GM21529 (cell line): ENCODE measurements at regions not wholly inside any gene's neighbourhood (a gene's known extent, or its start where the extent isn't known, plus 50 kb on each side); places are given as distances from the start of the nearest gene placed in this dataset.

ENCODE experiments used
- ATAC-seq: cut with Tn5 transposase; IDR thresholded peaks from one replicate; pipeline ENCODE4 v1.9.1; 2021; ENCODE audit not compliant: unreplicated experiment

DNA sequence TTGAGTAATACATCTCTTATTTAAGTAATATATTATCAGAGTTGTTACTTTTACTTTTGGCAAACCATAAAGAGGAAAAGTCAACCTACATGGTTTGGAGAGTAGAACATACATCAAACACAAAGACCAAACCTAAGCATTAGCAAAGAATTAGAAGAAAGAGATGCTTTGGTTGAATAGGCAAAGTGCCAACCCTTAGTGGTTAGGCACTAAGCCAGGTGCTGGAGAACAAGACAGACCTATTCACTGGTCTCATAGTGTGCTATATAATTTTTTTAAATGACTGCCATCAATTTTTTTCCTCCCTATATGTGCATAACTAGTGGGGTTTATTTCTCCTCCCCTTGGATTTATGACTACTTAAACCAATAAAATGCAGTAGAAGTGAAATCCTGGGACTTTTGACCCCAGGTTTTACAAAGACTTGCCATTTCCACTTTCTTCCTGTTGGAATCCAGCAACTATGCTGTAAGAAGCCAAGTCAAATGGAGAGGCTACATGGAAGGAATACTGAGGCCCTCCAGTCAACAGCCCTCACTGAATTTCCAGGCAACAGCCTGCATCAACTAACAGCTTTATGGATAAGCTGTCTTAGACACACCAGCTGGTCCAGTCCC is 69.8 kb upstream of the HAO2 start:
- no peak for ATAC-seq

DNA sequence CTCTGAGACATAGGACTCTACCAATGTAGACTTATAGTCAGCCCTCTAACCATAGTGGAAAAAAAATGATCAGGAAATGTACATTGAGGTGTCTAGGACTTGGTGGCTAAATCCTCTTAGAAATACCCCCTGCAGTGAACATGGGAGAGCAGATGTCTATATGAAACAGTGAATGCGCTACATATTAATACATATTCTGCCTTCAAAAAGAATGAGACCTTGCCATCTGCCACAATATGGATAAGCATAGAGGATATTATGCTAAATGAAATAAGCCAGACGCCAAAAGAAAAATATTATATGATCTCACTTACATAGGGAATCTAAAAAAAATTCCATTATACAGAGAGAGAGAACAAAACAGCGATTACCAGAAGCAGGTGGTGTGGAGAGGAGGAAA is 66.6 kb upstream of the HAO2 start:
- no peak for ATAC-seq

DNA sequence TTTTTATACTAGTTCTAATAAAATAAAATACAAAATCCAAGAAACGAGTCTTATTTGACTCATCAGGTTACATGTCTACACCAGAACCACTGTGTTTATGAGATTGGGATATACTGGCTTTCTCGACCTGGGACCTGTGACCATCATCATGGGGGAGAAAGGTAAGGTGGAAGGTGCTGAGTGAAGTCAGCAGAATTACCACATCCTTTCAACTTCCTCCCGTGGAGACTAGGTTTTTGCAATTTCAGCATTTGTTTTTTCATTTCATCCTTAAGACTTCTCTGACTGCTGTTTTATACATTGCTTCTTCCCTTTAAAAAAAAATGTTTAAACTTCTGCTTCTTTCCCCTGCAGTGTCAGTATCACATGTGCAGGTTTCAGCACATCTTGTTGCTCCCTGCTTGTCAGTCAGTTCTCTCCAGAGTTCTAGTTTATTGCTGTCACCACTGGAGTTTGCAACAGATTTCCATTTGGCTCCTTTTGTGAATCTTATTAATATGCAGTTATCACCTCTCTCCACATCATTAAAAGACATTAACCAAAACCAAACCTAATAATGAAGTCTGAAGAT is 60.4 kb upstream of the HAO2 start:
- no peak for ATAC-seq

DNA sequence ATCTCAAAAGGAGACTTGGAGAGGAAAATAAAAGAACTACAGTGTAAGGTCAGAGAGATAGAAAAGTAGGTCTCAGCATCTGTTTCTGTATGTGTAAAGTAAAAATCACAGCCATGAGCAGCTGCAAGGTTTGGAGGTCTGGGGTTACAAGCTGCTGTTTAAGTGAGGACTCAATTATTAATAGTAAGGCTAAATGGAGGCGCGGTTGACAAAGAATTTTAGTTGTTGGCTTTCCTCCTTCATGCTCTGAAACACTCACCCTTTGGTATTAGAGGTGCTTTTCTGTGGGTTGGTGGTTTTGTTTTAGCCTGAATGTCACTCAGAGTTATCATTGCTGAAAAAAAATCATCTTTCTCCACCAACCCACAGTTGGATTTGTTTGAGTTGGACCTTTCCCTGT is 59.8 kb upstream of the HAO2 start:
- no peak for ATAC-seq

DNA sequence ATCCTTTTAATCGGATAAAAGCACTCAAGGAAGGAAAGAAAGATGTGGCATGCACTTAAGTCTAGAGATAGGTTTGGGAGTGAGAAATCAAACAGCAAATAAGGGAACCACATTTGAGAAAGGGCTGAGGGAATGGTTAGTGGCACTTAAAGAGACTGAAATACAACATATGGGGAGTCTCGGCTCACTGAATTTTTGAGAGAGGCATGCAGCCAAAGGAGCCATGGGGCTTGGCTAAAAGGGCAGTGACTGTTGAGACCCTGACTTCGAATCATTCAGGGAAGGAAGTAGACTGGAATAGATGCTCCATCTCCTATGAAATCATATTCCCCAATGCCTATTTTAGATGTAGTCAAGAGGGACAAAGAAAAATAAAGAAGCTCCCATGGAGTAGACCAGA is 58.3 kb upstream of the HAO2 start:
- ATAC-seq, result no peak

DNA sequence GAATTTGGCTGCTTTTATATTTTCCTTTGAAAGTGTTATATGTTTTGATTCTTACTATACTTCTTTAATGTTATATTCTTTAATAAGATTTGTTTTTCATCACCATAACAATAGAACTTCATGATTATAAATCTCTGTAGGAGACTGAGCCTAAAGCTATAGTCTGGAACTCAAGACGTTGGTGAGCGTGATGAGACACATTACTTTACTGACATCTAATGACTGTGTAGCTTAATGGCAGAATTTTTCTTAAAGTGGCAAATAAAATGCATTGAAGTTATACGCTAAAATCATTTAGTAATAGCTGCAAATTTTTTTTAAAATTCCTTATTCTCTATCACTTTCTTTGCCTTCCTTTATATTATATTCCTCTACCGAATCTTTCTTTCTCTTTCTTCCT is 56.1 kb upstream of the HAO2 start:
- no peak for ATAC-seq

DNA sequence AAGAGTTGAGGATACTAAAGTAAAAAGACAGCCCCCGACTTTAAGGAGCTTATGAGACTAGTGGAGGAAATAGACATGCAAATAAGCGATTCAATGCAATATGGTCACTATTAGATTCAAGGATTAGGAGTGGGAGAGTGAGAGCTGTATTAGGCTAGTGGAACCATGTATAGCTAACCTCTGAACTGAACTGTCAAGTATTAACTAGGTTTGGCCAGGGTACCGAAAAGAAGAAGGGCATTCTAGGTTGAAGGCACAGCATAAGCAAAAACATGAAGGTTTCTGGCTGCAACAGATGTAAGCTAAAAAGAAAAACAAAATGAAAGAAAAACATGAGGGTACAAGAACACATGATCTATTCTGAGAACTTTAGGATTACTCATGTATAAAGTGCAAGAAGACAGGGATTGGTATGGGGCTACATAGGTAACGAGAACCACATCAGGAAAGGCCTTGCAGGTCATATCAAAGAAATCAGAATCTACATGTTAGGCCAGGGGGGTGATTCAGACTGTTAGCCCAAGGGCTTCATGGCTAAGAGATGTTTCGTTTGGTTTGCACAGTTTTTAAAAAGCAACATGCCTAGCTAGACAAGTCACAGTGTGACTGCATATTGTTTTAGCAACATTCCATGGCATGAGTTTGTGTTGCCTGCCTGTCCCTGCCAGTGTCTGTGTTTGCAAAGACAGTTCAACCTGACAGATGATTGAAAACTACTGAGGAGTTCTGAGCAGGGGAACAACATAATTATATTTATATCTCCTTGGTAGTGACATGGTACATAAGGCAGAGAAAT is 54.4 kb upstream of the HAO2 start:
- ATAC-seq, result no peak

DNA sequence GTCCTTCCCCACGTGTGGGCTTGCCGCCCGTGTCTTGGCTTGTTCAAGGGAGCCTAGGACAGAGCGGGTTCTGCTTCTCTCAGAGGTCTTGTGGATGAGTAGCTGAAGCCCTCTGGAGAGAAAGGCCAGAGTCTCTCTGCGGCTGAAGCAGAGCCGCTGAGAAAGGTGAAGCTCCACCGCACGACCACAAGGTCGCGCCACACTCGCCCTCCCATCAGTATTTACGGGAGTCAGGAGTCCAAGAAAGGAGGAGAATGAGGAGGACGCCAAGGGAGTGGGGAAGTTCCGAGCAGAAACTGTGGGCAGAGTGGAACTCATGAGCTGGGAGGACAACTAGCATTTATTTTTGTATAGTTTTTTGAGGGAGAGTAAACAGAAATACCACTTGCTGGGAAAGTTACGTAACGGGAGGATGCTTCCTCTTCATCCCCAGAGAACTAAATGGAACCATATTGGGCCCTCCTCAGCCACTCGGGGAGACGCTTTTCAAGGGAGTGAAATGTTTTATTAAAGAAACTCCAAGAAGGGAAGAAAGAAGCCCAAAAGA is 51.6 kb upstream of the HAO2 start:
- no peak for ATAC-seq

DNA sequence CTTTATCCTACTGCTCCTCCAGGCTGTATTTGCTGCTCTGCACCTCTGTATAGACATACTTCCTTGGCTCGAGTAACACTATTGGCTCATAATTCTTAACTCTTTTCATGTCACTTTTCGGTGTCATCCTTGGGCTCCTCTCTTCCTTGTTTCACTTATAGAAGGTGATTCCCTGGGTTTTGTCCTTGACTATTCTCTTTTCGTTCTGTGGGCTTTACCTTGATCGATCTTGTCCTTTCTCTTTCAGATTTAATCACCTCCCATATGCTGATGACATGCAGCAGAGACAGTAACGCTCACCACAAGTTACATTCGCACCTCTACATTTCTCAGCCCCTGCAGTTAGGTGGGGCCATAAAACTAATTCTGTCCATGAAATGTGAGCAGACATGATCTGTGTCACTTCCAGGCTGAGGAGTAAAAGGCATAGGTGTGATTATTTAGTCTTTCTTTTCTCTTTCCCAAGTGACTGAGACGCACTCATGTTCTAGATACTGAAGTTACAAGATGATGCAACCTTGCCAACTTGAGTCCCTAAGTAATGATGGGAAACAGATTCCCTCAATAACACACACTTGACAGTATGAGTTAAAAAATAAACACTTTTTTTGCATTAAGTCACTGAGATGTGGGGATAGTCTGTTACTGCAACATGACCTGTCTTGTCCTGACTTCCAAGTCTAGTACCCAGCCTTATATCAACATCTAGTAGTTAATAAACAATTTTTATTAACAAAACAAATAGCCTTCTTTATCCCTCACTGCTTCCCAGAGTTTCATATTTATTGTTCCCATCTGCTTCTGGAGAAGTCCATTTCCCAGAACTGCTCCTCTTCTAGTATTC is 49.9 kb upstream of the HAO2 start:
- ATAC-seq, result peak; percentile 81
